ENCODE measurements at regions not wholly inside any gene's neighbourhood (a gene's known extent, or its start where the extent isn't known, plus 50 kb on each side); places are given as distances from the start of the nearest gene placed in this dataset.

DNA sequence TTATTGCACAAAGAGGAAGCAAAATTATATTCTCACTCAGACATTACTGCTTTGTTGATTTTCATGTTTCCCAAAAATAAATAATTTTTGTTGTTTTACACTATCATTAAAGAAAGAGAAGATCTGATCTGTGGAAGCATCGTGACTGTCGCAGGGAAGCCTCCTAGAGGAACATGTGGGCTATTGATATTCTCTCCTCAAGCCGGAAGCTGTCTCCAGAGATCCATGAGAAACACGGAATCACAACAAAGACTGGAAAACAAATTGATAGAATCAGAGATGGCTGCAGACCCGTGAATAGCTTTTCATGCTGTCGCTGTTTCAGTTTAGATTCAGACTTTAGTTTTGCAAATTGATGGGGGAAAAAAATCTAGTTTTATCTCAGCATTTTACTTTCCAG is 235.2 kb upstream of the TMPO start:
- Histone ChIP-seq H3K9me3 (ENCODE audit: control insufficient read depth, insufficient read depth, low read length) (no peaks in the 10 kb centered on the region), H3K4me3 (ENCODE audit: low read length) (no peak overlapping the region), H4K20me1 (ENCODE audit: control insufficient read depth, insufficient read depth, low read depth, low read length) (no peaks in the 10 kb centered on the region), H3K27me3 (ENCODE audit: control insufficient read depth, low read length) (no peaks in the 10 kb centered on the region), H3K79me2 (ENCODE audit: control insufficient read depth, low read length) (no peaks in the 10 kb centered on the region), H3F3A (ENCODE audit: control insufficient read depth, insufficient read depth) (no peaks in the 10 kb centered on the region), H3K9me2 (replicated peaks; ENCODE audit: control insufficient read depth, low read length) (no peaks in the 10 kb centered on the region), H3K4me1 (ENCODE audit: control insufficient read depth, low read length) (no peaks in the 10 kb centered on the region), H3K27ac (ENCODE audit: low read depth, low read length) (no peak overlapping the region), H3K36me3 (ENCODE audit: control insufficient read depth, low read length) (no peaks in the 10 kb centered on the region), H3K4me2 (ENCODE audit: low read length) (no peak overlapping the region)
- TF ChIP-seq, protein P1, sequence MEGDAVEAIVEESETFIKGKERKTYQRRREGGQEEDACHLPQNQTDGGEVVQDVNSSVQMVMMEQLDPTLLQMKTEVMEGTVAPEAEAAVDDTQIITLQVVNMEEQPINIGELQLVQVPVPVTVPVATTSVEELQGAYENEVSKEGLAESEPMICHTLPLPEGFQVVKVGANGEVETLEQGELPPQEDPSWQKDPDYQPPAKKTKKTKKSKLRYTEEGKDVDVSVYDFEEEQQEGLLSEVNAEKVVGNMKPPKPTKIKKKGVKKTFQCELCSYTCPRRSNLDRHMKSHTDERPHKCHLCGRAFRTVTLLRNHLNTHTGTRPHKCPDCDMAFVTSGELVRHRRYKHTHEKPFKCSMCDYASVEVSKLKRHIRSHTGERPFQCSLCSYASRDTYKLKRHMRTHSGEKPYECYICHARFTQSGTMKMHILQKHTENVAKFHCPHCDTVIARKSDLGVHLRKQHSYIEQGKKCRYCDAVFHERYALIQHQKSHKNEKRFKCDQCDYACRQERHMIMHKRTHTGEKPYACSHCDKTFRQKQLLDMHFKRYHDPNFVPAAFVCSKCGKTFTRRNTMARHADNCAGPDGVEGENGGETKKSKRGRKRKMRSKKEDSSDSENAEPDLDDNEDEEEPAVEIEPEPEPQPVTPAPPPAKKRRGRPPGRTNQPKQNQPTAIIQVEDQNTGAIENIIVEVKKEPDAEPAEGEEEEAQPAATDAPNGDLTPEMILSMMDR (IDR thresholded peaks at IDR 0.05; ENCODE audit: low read depth, low read length, poor library complexity, severe bottlenecking): no peak
- TF ChIP-seq EZH2phosphoT487 (IDR thresholded peaks at IDR 0.05; ENCODE audit: borderline replicate concordance, low read length): no peak

DNA sequence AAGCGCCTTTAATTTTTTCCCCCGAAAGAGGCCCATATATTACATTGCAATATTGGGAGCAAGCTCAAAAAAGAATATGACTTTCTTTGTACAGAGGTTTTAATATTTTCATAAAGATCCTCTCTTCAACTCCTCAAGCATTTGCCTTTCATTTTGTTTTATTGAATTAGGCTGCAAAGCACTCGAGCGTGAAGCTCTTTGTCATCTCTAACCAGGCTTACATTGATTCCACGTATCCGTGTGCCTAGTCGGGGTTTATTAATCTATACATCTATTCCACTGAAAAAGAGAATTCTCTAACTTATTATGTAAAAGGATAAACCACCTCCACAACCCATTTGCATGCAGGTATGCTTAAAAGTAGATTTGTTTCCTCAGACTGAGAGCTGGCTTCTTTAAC is 234.8 kb upstream of the TMPO start:
- no peaks in the 10 kb centered on the region for H3K4me1 ChIP-seq (ENCODE audit: control insufficient read depth, low read length)
- no peaks in the 10 kb centered on the region for H4K20me1 ChIP-seq (ENCODE audit: control insufficient read depth, insufficient read depth, low read depth, low read length)
- H3K4me2 ChIP-seq (ENCODE audit: low read length): no peak overlapping the region
- H3K36me3 ChIP-seq (ENCODE audit: control insufficient read depth, low read length): no peaks in the 10 kb centered on the region
- no peaks in the 10 kb centered on the region for H3K9me2 ChIP-seq (replicated peaks; ENCODE audit: control insufficient read depth, low read length)
- H3K79me2 ChIP-seq (ENCODE audit: control insufficient read depth, low read length): no peaks in the 10 kb centered on the region
- H3K4me3 ChIP-seq (ENCODE audit: low read length): no peak overlapping the region
- H3K27me3 ChIP-seq (ENCODE audit: control insufficient read depth, low read length): no peaks in the 10 kb centered on the region
- no peak for TF ChIP-seq EZH2phosphoT487 (IDR thresholded peaks at IDR 0.05; ENCODE audit: borderline replicate concordance, low read length)
- TF ChIP-seq, protein P1 (IDR thresholded peaks at IDR 0.05; ENCODE audit: low read depth, low read length, poor library complexity, severe bottlenecking): no peak
- no peak overlapping the region for H3K27ac ChIP-seq (ENCODE audit: low read depth, low read length)
- no peaks in the 10 kb centered on the region for H3K9me3 ChIP-seq (ENCODE audit: control insufficient read depth, insufficient read depth, low read length)
- H3F3A ChIP-seq (ENCODE audit: control insufficient read depth, insufficient read depth): no peaks in the 10 kb centered on the region

DNA sequence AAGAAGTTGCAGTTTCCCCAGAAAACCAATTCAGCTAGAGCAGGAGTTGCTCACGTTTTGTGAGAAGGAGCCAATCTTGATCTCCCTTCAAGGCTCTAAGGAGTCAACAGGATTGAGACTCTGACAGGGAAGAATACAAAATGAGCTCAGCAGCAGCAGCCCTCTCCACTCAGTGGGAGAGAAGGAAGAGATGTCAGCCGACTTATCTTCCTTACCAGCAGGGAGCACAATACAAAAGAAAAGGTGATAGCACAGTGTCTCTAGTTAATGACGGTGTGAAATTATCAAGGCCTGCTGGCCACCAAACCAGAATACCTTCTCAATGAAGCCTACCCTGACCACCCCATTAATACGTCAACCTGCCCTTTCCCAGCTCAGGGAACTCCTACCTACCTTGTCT is 223.6 kb upstream of the TMPO start:
- Histone ChIP-seq H3K9me3 (ENCODE audit: control insufficient read depth, insufficient read depth, low read length) (no peaks in the 10 kb centered on the region), H3K36me3 (ENCODE audit: control insufficient read depth, low read length) (no peaks in the 10 kb centered on the region), H3K9me2 (replicated peaks; ENCODE audit: control insufficient read depth, low read length) (no peaks in the 10 kb centered on the region), H3K79me2 (ENCODE audit: control insufficient read depth, low read length) (no peaks in the 10 kb centered on the region), H3K27me3 (ENCODE audit: control insufficient read depth, low read length) (peaks cover 3% of the 10 kb centered on the region; the same call in 1 of the 2 replicates), H3K4me1 (ENCODE audit: control insufficient read depth, low read length) (no peaks in the 10 kb centered on the region), H4K20me1 (ENCODE audit: control insufficient read depth, insufficient read depth, low read depth, low read length) (no peaks in the 10 kb centered on the region), H3K27ac (ENCODE audit: low read depth, low read length) (no peak overlapping the region), H3F3A (ENCODE audit: control insufficient read depth, insufficient read depth) (no peaks in the 10 kb centered on the region), H3K4me3 (ENCODE audit: low read length) (no peak overlapping the region), H3K4me2 (ENCODE audit: low read length) (no peak overlapping the region)
- no peak for TF ChIP-seq EZH2phosphoT487 (IDR thresholded peaks at IDR 0.05; ENCODE audit: borderline replicate concordance, low read length)
- TF ChIP-seq, protein P1 (IDR thresholded peaks at IDR 0.05; ENCODE audit: low read depth, low read length, poor library complexity, severe bottlenecking): no peak

All from DOHH2 (cell line).